WTC11 (cell line): ENCODE measurements at regions not wholly inside any gene's neighbourhood (a gene's known extent, or its start where the extent isn't known, plus 50 kb on each side); places are given as distances from the start of the nearest gene placed in this dataset.

Source experiments
- ATAC-seq: fragments of 200-7000 bp; cut with Tn5 transposase; 2 replicates; pipeline ENCODE4 v1.10.0; 2021; ENCODE audit warnings: mild to moderate bottlenecking, moderate library complexity
- CTCF ChIA-PET: fragments of 300-600 bp; sonication (Branson Sonifier 250); formaldehyde crosslinking; loops from one replicate; lab custom pipeline; 2021; ENCODE audit warnings: antibody characterized with exemption; lab: Charles Lee
- POLR2A ChIA-PET: fragments of 350-600 bp; sonication (Branson Sonifier 250); formaldehyde crosslinking; loops from one replicate; lab custom pipeline; 2021; ENCODE audit warnings: antibody characterized with exemption; lab: Charles Lee
- DNase-seq: peaks from one replicate; pipeline ENCODE4 v3.0.0; 2021; ENCODE audit warnings: low spot score
- H3K27ac Mint-ChIP-seq: 2 replicates; pipeline ENCODE4 v1.8.0; 2021; ENCODE audit warnings: mixed read lengths
- H3K27me3 Mint-ChIP-seq: 2 replicates; pipeline ENCODE4 v1.8.0; 2021; ENCODE audit warnings: low read depth, mild to moderate bottlenecking, moderate library complexity, mixed read lengths
- H3K36me3 Mint-ChIP-seq: 2 replicates; pipeline ENCODE4 v1.8.0; 2021; ENCODE audit warnings: mixed read lengths
- H3K4me1 Mint-ChIP-seq: 2 replicates; pipeline ENCODE4 v1.8.0; 2022; ENCODE audit warnings: mixed read lengths
- H3K4me3 Mint-ChIP-seq: 2 replicates; pipeline ENCODE4 v1.8.0; 2021; ENCODE audit warnings: mild to moderate bottlenecking, moderate library complexity, mixed read lengths
- H3K9me3 Mint-ChIP-seq: 2 replicates; pipeline ENCODE4 v1.8.0; 2021; ENCODE audit warnings: mixed read lengths
- ATF1 ChIP-seq: sonication (generic); formaldehyde crosslinking; IDR thresholded peaks from 2 replicates; pipeline ENCODE4 v1.8.1; 2023; ENCODE audit warnings: mild to moderate bottlenecking, moderate library complexity, missing genetic modification reagents
- CREM ChIP-seq: sonication (generic); formaldehyde crosslinking; IDR thresholded peaks from 2 replicates; pipeline ENCODE4 v1.8.1; 2022; ENCODE audit warnings: mild to moderate bottlenecking, missing genetic modification reagents, moderate library complexity
- E2F1 ChIP-seq: sonication (generic); formaldehyde crosslinking; IDR thresholded peaks from 2 replicates; pipeline ENCODE4 v1.8.0; 2022; ENCODE audit warnings: mild to moderate bottlenecking, missing genetic modification reagents
- EMX1 ChIP-seq: fragments of 250-450 bp; sonication (Bioruptor Pico); IDR thresholded peaks from 2 replicates; pipeline ENCODE4 v1.8.0; 2021; ENCODE audit warnings: mild to moderate bottlenecking
- FOXK1 ChIP-seq: sonication (generic); formaldehyde crosslinking; IDR thresholded peaks from 2 replicates; pipeline ENCODE4 v1.8.0; 2022; ENCODE audit warnings: mild to moderate bottlenecking, moderate library complexity, missing genetic modification reagents
- GABPB1 ChIP-seq: sonication (generic); formaldehyde crosslinking; IDR thresholded peaks from 2 replicates; pipeline ENCODE4 v1.8.1; 2023; ENCODE audit warnings: mild to moderate bottlenecking, missing genetic modification reagents
- GTF2I ChIP-seq: fragments of 250-450 bp; sonication (Bioruptor Pico); conservative IDR thresholded peaks from 2 replicates; pipeline ENCODE4 v1.4.0; 2021; ENCODE audit warnings: mild to moderate bottlenecking
- JAZF1 ChIP-seq: fragments of 250-450 bp; sonication (Bioruptor Pico); IDR thresholded peaks from 2 replicates; pipeline ENCODE4 v1.9.0; 2021; ENCODE audit warnings: moderate library complexity, mild to moderate bottlenecking, inconsistent platforms
- OVOL2 ChIP-seq: fragments of 250-450 bp; sonication (Bioruptor Pico); IDR thresholded peaks from 2 replicates; pipeline ENCODE4 v1.9.0; 2021; ENCODE audit warnings: mild to moderate bottlenecking, borderline replicate concordance
- RELA ChIP-seq: sonication (generic); formaldehyde crosslinking; IDR thresholded peaks from 2 replicates; pipeline ENCODE4 v1.8.1; 2022; ENCODE audit warnings: missing genetic modification reagents, mild to moderate bottlenecking, borderline replicate concordance
- SOX15 ChIP-seq: fragments of 250-450 bp; sonication (Bioruptor Pico); IDR thresholded peaks from 2 replicates; pipeline ENCODE4 v1.9.0; 2021; ENCODE audit warnings: mild to moderate bottlenecking
- ZNF232 ChIP-seq: sonication (generic); formaldehyde crosslinking; IDR thresholded peaks from 2 replicates; pipeline ENCODE4 v1.8.0; 2022; ENCODE audit warnings: mild to moderate bottlenecking, missing genetic modification reagents
- ZNF317 ChIP-seq: sonication (generic); formaldehyde crosslinking; IDR thresholded peaks from 2 replicates; pipeline ENCODE4 v1.8.1; 2023; ENCODE audit warnings: low read depth, mild to moderate bottlenecking, moderate library complexity, missing genetic modification reagents, borderline replicate concordance
- ZNF416 ChIP-seq: fragments of 250-450 bp; sonication (Bioruptor Pico); IDR thresholded peaks from 2 replicates; pipeline ENCODE4 v1.9.0; 2021; ENCODE audit warnings: mild to moderate bottlenecking, inconsistent platforms
- ZNF423 ChIP-seq: fragments of 250-450 bp; sonication (Bioruptor Pico); IDR thresholded peaks from 2 replicates; pipeline ENCODE4 v2.1.2; 2022; ENCODE audit warnings: mild to moderate bottlenecking, moderate library complexity
- TF ChIP-seq, protein P1 (sequence below): sonication (generic); formaldehyde crosslinking; IDR thresholded peaks from 2 replicates; pipeline ENCODE4 v1.8.0; 2022; ENCODE audit warnings: missing genetic modification reagents
- TF ChIP-seq, protein P2 (sequence below): sonication (generic); formaldehyde crosslinking; IDR thresholded peaks from 2 replicates; pipeline ENCODE4 v1.8.1; 2023; ENCODE audit warnings: mild to moderate bottlenecking, missing genetic modification reagents, moderate library complexity
- TF ChIP-seq, protein P3 (sequence below): sonication (generic); formaldehyde crosslinking; IDR thresholded peaks from 2 replicates; pipeline ENCODE4 v1.8.1; 2023; ENCODE audit warnings: mild to moderate bottlenecking, moderate library complexity, missing genetic modification reagents
- TF ChIP-seq, protein P4 (sequence below): sonication (generic); formaldehyde crosslinking; IDR thresholded peaks from 2 replicates; pipeline ENCODE4 v1.8.1; 2023; ENCODE audit warnings: mild to moderate bottlenecking, missing genetic modification reagents, moderate library complexity
- TF ChIP-seq, protein P5 (sequence below): sonication (generic); formaldehyde crosslinking; IDR thresholded peaks from 2 replicates; pipeline ENCODE4 v1.8.0; 2023; ENCODE audit warnings: mild to moderate bottlenecking, missing genetic modification reagents

GRCh38 chr4:130419211-130419975 is 1323.4 kb downstream of the C4orf33 start (continued):
- TF ChIP-seq, protein P1, sequence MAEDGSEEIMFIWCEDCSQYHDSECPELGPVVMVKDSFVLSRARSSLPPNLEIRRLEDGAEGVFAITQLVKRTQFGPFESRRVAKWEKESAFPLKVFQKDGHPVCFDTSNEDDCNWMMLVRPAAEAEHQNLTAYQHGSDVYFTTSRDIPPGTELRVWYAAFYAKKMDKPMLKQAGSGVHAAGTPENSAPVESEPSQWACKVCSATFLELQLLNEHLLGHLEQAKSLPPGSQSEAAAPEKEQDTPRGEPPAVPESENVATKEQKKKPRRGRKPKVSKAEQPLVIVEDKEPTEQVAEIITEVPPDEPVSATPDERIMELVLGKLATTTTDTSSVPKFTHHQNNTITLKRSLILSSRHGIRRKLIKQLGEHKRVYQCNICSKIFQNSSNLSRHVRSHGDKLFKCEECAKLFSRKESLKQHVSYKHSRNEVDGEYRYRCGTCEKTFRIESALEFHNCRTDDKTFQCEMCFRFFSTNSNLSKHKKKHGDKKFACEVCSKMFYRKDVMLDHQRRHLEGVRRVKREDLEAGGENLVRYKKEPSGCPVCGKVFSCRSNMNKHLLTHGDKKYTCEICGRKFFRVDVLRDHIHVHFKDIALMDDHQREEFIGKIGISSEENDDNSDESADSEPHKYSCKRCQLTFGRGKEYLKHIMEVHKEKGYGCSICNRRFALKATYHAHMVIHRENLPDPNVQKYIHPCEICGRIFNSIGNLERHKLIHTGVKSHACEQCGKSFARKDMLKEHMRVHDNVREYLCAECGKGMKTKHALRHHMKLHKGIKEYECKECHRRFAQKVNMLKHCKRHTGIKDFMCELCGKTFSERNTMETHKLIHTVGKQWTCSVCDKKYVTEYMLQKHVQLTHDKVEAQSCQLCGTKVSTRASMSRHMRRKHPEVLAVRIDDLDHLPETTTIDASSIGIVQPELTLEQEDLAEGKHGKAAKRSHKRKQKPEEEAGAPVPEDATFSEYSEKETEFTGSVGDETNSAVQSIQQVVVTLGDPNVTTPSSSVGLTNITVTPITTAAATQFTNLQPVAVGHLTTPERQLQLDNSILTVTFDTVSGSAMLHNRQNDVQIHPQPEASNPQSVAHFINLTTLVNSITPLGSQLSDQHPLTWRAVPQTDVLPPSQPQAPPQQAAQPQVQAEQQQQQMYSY (CRISPR knock-in tag) = no peak

DNA sequence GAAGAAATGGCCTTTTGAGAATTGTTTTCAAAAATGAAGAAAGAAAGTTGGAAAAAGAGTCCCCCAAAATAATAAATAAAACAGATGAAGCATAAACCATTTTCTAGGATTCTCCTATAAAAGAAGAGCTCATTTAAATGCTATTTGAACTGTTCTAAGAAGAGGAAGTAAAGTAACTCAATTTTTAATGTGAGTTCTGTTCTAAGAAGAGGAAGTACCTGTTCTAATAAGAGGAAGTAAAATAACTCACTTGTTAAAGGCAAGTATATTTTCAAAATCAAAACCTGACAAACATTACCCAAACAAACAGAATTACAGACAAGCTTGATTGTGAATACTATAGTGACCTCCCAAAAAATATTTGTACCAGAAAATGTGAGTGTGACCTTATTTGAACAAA is 1326.3 kb downstream of the C4orf33 start:
- H3K4me3 Mint-ChIP-seq = no peak overlapping the region
- ChIA-PET CTCF (no interaction called here), POLR2A (no interaction called here)
- no peak overlapping the region for H3K27ac Mint-ChIP-seq
- H3K27me3 Mint-ChIP-seq = no peaks in the 10 kb centered on the region
- ATAC-seq = no peak
- TF ChIP-seq, protein P2, sequence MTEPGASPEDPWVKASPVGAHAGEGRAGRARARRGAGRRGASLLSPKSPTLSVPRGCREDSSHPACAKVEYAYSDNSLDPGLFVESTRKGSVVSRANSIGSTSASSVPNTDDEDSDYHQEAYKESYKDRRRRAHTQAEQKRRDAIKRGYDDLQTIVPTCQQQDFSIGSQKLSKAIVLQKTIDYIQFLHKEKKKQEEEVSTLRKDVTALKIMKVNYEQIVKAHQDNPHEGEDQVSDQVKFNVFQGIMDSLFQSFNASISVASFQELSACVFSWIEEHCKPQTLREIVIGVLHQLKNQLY (CRISPR knock-in tag) = no peak
- TF ChIP-seq, protein P3, sequence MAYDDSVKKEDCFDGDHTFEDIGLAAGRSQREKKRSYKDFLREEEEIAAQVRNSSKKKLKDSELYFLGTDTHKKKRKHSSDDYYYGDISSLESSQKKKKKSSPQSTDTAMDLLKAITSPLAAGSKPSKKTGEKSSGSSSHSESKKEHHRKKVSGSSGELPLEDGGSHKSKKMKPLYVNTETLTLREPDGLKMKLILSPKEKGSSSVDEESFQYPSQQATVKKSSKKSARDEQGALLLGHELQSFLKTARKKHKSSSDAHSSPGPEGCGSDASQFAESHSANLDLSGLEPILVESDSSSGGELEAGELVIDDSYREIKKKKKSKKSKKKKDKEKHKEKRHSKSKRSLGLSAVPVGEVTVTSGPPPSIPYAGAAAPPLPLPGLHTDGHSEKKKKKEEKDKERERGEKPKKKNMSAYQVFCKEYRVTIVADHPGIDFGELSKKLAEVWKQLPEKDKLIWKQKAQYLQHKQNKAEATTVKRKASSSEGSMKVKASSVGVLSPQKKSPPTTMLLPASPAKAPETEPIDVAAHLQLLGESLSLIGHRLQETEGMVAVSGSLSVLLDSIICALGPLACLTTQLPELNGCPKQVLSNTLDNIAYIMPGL (CRISPR knock-in tag) = no peak
- TF ChIP-seq FOXK1 (CRISPR knock-in tag) (no peak), ZNF317 (no peak), GTF2I (CRISPR knock-in tag) (no peak), RELA (CRISPR knock-in tag) (no peak), E2F1 (no peak), ZNF416 (no peak), ZNF232 (CRISPR knock-in tag) (no peak), ATF1 (CRISPR knock-in tag) (no peak), SOX15 (CRISPR knock-in tag) (no peak), JAZF1 (CRISPR knock-in tag) (no peak), EMX1 (CRISPR knock-in tag) (no peak), CREM (CRISPR knock-in tag) (no peak), OVOL2 (CRISPR knock-in tag) (no peak), GABPB1 (CRISPR knock-in tag) (no peak), ZNF423 (CRISPR knock-in tag) (no peak)
- TF ChIP-seq, protein P4, sequence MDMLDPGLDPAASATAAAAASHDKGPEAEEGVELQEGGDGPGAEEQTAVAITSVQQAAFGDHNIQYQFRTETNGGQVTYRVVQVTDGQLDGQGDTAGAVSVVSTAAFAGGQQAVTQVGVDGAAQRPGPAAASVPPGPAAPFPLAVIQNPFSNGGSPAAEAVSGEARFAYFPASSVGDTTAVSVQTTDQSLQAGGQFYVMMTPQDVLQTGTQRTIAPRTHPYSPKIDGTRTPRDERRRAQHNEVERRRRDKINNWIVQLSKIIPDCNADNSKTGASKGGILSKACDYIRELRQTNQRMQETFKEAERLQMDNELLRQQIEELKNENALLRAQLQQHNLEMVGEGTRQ (CRISPR knock-in tag) = no peak
- TF ChIP-seq, protein P5, sequence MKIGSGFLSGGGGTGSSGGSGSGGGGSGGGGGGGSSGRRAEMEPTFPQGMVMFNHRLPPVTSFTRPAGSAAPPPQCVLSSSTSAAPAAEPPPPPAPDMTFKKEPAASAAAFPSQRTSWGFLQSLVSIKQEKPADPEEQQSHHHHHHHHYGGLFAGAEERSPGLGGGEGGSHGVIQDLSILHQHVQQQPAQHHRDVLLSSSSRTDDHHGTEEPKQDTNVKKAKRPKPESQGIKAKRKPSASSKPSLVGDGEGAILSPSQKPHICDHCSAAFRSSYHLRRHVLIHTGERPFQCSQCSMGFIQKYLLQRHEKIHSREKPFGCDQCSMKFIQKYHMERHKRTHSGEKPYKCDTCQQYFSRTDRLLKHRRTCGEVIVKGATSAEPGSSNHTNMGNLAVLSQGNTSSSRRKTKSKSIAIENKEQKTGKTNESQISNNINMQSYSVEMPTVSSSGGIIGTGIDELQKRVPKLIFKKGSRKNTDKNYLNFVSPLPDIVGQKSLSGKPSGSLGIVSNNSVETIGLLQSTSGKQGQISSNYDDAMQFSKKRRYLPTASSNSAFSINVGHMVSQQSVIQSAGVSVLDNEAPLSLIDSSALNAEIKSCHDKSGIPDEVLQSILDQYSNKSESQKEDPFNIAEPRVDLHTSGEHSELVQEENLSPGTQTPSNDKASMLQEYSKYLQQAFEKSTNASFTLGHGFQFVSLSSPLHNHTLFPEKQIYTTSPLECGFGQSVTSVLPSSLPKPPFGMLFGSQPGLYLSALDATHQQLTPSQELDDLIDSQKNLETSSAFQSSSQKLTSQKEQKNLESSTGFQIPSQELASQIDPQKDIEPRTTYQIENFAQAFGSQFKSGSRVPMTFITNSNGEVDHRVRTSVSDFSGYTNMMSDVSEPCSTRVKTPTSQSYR (CRISPR knock-in tag) = no peak
- no peak for DNase-seq
- no peaks in the 10 kb centered on the region for H3K4me1 Mint-ChIP-seq
- no peaks in the 10 kb centered on the region for H3K36me3 Mint-ChIP-seq
- peaks cover 6% of the 10 kb centered on the region; the same call in 1 of the 2 replicates for H3K9me3 Mint-ChIP-seq
